ENCODE measurements at regions not wholly inside any gene's neighbourhood (a gene's known extent, or its start where the extent isn't known, plus 50 kb on each side); places are given as distances from the start of the nearest gene placed in this dataset.

- H3K27ac ChIP-seq (ENCODE audit: low read depth, low read length): no peak overlapping the region
- 96 to 100% (median 96%) methylated on average over 1 of the region's 1 CpG for WGBS, 3 donors
Observed at GRCh38 chr12:98256830-98257229, 258.6 kb upstream of the TMPO start.

DNA sequence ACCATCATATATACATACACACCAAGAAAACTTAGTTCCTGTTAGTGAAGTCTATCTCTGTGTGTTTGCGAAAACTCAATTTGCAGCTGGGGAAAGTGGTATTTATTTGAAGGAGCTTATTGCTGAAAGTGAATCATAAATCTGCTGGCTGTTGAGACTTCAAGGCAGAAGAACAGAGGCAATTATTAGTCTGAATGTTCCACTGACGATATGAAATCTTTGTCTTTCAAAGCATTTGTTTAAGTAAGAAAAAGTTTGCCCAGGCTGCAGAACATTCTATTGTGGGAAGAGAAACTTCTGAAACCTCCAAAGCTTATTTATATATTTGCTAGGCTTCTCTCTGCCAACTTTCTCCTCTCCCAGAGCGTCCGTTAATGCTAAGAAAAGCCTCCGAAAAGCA lies 255.7 kb upstream of the TMPO start:
- WGBS, 3 donors: 29 to 60% (median 57%) methylated on average over 5 of the region's 5 CpGs
- no peak overlapping the region for H3K27ac ChIP-seq (ENCODE audit: low read depth, low read length)

GRCh38 chr12:98260276-98260675 lies 255.1 kb upstream of the TMPO start:
- no peak overlapping the region for H3K27ac ChIP-seq (ENCODE audit: low read depth, low read length)
- 76 to 81% (median 78%) methylated on average over 5 of the region's 5 CpGs for WGBS, 3 donors

DNA sequence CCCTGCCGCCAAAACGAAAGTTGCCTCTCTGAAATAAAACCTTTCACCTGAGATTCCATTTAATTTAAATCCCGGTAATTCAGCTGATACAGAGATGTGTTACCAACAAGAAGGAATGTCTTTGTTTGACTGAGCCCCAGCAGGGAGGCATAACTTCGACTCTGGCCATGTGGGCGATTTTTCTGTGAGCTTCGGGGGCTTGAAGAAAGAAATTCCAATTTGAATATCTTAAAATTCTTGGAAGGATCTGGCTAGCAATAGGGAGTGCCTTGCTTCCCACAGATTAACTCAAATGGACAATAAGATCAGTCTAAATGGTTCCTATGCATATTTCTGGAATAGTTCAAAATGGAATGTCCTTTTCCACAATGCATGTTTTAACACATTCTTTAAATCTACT lies 252.5 kb upstream of the TMPO start:
- H3K27ac ChIP-seq (ENCODE audit: low read depth, low read length): no peak overlapping the region
- WGBS, 3 donors: 74 to 75% (median 75%) methylated on average over 6 of the region's 6 CpGs

DNA sequence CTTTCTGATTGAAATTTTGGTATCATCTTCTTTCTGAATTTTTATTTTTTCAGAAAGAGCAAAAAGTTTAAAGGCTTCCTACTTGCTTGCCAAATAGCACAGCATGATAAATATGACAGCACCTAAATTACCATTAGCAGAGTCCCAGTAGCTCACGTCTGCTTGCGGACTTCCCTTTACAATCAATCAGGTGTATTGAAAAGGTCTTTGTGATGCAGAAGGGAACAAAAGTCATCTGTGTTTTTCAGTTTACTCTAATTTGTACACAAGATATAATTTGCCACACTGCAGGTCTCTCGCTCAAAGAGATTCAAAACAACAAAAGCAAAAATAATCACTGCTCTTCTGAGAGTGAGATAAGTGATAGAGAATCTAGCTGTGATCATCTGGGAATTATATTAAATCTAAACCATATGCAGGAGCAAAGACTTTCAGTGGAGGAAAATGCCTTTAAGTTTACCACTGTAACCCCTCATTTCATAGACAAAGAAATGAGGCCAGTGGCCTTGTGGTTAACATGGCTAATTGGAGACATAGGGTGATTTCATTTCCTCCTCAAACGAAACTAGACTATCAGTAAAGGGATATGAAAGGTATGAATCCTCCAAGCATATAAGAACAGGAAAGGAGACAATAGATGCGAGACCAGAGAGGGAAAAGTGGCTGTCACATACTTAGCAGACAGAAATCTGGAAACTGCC lies 240.8 kb upstream of the TMPO start:
- 42 to 57% (median 53%) methylated on average over 5 of the region's 5 CpGs for WGBS, 3 donors
- no peak overlapping the region for H3K27ac ChIP-seq (ENCODE audit: low read depth, low read length)

DNA sequence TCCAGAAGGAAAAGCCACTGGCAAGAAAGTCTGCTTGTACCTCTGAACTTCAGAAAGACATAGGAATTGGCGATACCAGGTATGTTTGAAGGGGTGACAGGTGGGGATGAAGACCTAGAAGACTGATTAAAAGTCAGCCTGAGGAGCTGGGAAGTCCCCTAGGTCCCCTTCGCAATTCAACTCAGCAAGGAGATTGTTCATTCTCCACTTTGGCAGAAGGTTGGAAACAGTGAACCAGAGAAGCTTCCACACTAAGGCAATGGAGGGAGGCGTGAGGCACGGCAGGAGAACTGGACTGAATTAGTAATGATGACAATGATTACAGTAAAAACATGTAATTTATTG lies 240.3 kb upstream of the TMPO start:
- WGBS, 3 donors: 85 to 94% (median 88%) methylated on average over 4 of the region's 4 CpGs

DNA sequence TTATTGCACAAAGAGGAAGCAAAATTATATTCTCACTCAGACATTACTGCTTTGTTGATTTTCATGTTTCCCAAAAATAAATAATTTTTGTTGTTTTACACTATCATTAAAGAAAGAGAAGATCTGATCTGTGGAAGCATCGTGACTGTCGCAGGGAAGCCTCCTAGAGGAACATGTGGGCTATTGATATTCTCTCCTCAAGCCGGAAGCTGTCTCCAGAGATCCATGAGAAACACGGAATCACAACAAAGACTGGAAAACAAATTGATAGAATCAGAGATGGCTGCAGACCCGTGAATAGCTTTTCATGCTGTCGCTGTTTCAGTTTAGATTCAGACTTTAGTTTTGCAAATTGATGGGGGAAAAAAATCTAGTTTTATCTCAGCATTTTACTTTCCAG lies 235.2 kb upstream of the TMPO start:
- H3K27ac ChIP-seq (ENCODE audit: low read depth, low read length): no peak overlapping the region
- 66 to 80% (median 73%) methylated on average over 6 of the region's 6 CpGs for WGBS, 3 donors

More for the DNA sequence above, 240.3 kb upstream of the TMPO start:
- no peak overlapping the region for H3K27ac ChIP-seq (ENCODE audit: low read depth, low read length)

- no peak overlapping the region for H3K27ac ChIP-seq (ENCODE audit: low read depth, low read length)
- 91 to 93% (median 93%) methylated on average over 7 of the region's 7 CpGs for WGBS, 3 donors
Observed at GRCh38 chr12:98280621-98281020, 234.8 kb upstream of the TMPO start.

- WGBS, 3 donors: 18 to 42% (median 28%) methylated on average over 4 of the region's 4 CpGs
Observed at GRCh38 chr12:98291828-98292227, 223.6 kb upstream of the TMPO start.

DNA sequence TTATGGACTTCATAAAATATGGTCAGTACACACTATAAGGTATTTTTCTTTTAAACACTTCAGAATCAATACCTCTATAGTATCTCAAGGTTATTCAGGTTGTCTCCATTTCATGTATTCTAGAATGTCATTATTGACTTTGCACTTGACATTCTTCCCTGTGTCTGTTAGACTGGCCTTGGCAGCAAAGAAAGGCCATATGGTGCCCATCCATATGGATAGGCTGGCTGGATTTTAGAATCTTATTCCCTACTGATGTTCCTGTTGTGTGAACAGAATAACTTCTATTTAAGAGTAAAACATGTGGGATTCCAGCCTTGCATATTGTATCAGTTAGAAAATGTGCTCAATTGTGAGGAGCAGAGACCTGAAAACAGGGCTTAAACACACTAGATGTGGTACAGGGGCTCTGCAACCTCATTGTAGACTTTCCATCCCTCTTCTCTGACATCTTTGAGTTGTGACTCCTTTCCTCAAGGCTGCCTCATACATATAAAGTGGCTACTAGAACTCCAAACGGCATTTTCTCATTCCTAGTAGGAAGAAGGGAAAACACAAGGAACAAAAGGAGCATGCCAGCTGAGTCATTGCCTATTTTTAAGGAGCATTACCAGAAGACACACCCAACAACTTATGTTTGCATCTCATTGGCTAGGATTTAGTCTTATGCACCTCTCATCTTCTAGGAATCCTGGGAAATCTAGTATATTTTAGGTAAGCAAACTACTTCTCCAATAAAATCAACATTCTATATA lies 221.2 kb upstream of the TMPO start:
- no peak overlapping the region for H3K27ac ChIP-seq (ENCODE audit: low read depth, low read length)
- WGBS, 3 donors: 42 to 71% (median 69%) methylated on average over 1 of the region's 1 CpG

More at GRCh38 chr12:98291828-98292227, 223.6 kb upstream of the TMPO start:
- no peak overlapping the region for H3K27ac ChIP-seq (ENCODE audit: low read depth, low read length)

DNA sequence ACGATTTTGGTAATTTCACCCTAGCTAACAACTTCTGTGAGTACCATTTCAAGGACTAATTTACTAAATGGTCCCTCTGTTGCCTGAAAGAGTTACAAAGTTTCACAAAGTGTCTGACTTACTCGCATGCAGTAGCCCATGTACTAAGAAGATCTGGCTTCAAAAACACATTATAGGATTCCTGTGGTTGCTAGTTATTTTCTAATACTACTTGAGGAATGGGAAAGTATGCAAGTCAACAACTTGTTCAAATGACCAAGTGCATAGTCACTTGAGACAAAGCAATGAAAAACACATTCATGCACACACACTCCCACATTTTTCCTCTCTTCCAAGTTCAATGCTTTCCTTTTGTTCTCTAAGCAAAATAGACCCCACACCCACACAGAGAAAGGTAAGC lies 219.7 kb upstream of the TMPO start:
- 68 to 78% (median 69%) methylated on average over 2 of the region's 2 CpGs for WGBS, 3 donors
- H3K27ac ChIP-seq (ENCODE audit: low read depth, low read length): no peak overlapping the region

GRCh38 chr12:98296462-98297079 lies 218.8 kb upstream of the TMPO start:
- 46 to 51% (median 49%) methylated on average over 6 of the region's 6 CpGs for WGBS, 3 donors
- no peak overlapping the region for H3K27ac ChIP-seq (ENCODE audit: low read depth, low read length)

- 48 to 49% (median 49%) methylated on average over 3 of the region's 3 CpGs for WGBS, 3 donors
- no peak overlapping the region for H3K27ac ChIP-seq (ENCODE audit: low read depth, low read length)
Observed at GRCh38 chr12:98297538-98297937, 217.9 kb upstream of the TMPO start.

DNA sequence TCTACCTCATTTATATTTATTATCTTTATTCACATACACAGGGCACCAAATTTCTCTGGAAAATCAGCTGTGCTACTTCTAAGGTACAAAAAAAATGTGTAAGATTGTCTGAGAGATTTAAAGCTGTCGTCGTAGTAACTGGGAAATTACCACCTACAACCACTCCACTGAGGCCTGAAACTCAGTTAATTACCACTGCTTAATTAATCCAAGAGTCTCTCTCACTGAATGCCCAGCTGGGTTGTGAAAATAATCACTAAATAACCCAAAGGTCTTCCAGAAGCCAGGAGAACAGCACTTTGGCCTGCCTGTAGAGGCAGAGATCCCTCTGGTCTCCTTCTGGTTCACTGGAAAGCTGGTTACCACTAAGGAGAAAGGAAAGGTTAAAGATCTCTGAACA lies 207.2 kb upstream of the TMPO start:
- WGBS, 3 donors: 86 to 91% (median 90%) methylated on average over 2 of the region's 2 CpGs
- no peak overlapping the region for H3K27ac ChIP-seq (ENCODE audit: low read depth, low read length)

DNA sequence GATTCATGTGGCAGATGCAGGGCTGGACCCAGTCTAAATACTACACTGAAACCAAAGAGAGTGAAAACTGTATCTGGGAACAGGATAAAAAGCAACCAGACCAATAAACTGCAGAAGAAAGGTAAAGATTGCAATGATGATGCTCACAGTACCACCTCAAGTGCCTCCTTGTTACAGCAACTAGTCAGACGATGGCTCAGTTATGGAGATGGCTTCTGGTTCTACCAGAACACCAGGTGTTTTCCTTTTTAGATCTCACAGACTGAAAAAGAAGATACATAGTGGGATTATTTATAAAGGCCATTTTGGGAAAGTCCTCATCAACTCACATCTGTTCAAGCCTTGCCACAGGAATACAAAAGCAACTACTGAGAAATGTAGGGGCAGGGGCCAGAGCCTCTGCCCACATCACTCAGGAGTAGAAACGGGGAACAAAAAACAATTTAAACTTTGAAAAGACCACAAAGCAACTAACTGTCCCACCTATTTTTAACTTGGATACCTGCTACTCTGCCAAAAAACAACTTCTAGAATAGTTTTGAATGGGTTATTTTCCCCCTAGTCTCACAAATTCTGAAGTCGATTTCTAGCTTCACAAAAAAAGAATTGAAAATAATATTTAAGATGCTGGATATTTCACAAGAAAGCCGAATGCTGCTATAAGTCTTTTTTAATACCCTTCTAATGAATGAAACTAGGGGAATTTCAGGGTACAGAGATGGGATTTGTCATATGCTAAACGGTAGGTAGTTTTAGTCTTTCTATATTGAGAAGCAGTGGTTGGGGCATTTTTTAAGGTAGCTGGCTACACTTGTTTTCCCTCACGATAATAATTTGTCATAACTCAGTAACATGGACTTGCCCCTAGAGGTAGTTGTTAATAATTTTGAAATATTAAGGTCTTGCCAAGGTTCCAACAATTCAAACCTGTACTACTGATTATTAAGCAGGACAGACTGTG lies 197.2 kb upstream of the TMPO start:
- 70 to 72% (median 70%) methylated on average over 6 of the region's 6 CpGs for WGBS, 3 donors
- H3K27ac ChIP-seq (ENCODE audit: low read depth, low read length): no peak overlapping the region

DNA sequence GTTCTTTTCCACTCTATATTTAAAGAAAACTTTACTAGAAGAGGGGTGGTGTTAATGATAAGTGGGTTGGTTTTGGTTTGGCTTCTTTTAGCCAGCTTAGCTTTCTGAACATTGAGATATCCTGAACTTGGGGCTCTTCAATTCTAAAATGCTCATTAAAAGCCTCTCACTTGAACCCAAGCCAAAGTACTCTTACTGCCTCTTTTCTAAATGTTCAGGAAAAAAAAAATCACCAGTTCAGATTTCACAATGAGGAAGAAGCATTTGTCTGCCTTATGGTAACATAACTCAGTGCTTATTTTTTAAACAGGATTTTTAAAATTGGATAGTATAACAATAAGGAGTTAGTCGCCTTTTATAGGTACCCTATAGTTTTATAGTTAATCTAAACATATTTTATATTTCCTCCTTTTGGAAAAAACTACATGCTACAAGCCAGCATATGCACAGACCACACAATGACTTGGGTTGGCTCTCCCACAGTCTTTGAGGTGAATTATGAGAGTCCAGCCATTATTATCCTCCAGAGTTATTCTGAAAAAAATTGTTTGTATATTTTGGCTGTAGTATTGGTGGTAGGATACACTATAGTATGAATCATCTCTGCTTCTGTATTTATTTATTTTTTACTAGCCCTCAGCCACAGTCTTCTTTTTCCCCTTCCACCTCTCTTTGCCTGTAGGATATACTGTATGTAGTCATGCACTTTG lies 195.5 kb upstream of the TMPO start:
- WGBS, 3 donors: 37 to 55% (median 46%) methylated on average over 1 of the region's 1 CpG
- no peak overlapping the region for H3K27ac ChIP-seq (ENCODE audit: low read depth, low read length)

DNA sequence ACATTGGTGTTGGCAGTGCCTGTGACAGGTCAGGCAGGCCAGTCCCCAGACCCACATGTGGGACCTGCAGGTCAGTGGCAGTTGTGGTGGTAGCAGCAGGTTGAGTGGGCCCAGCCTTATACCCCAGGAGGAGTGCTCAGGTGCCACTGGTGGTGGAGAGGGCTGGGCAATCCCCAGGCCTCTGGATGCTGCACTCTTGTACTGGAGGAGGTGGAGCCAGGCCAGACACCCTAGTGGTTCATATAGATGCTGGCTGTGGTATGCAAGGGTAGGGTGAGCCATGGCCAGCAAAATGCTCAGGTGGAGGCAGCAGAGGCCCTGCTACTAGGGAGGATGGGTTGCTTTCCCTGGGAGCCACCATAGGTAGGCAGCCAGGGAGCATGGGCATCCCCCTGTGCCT lies 190.4 kb upstream of the TMPO start:
- H3K27ac ChIP-seq (ENCODE audit: low read depth, low read length): no peak overlapping the region

DNA sequence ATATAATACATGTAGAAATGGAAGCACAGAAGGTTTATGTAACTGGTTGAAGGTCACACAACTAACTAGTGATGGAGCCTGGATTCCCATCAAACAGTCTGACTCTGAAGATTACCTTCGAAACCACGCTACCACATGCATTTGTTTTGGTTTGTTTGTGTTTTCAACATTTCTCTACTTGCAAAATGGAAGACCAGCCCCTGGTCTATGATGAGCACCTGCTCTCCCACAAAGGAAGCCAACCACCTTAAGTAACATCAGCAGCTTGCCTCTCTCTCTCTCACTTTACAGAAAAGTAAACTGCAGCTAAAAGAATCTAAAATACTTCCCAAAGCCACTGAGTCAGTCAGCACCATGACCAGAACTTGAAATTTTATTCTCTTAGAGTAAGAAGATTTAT lies 186.9 kb upstream of the TMPO start:
- WGBS, 3 donors: 85 to 93% (median 92%) methylated on average over 2 of the region's 2 CpGs
- H3K27ac ChIP-seq (ENCODE audit: low read depth, low read length): no peak overlapping the region
